ENCODE measurements at regions not wholly inside any gene's neighbourhood (a gene's known extent, or its start where the extent isn't known, plus 50 kb on each side); places are given as distances from the start of the nearest gene placed in this dataset.

DNA sequence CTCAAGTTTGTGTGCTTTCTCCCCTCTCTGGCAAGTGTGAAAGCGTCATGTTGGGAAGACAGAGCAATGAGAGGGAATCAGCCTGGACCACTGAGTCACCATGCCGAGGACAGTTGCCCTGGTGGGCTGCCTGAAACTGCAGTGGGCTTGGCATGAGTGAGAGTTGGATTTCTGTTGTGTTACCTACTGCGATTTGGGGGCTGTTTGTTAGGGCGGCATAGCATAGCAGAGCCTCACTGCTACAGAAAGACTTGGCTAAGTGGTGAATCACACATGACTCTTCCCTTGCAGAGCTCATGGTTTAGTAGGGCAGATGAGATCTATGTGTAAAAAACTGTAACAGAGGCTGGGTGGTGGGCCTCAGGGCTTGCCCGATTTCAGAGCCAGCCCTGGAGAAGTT lies 324.6 kb downstream of the C16orf95 start:
- no peak for DNase-seq (ENCODE audit: low spot score)
- Histone ChIP-seq H3K4me1 (ENCODE audit: control insufficient read depth in 4 of 4, insufficient read depth in 4 of 4, low read length in 3 of 4) (no peaks in the 10 kb centered on the region), H3K9me3 (ENCODE audit: control insufficient read depth in 4 of 4, low read length in 3 of 4) (no peaks in the 10 kb centered on the region), H3K36me3 (ENCODE audit: control insufficient read depth in 4 of 4, insufficient read depth in 3 of 4, low read depth in 1 of 4, low read length in 3 of 4) (no peaks in the 10 kb centered on the region), H3K27me3 (ENCODE audit: control insufficient read depth in 4 of 4, insufficient read depth in 4 of 4, low read length in 3 of 4) (peaks cover 0 to 14% (median 0%) of the 10 kb centered on the region in 4 donors), H3K27ac (ENCODE audit: low read depth in 1 of 2, low read length in 2 of 2) (no peak overlapping the region), H3K4me3 (ENCODE audit: low read depth in 1 of 3, low read length in 3 of 3) (no peak overlapping the region), H3K9ac (ENCODE audit: low read depth in 1 of 2, low read length in 2 of 2) (no peak overlapping the region)
- WGBS = 81% methylated on average over 5 of the region's 5 CpGs
- TF ChIP-seq NR2F2 (IDR thresholded peaks at IDR 0.05) = no peak
- TF ChIP-seq FOXA2 (IDR thresholded peaks at IDR 0.05) = no peak

DNA sequence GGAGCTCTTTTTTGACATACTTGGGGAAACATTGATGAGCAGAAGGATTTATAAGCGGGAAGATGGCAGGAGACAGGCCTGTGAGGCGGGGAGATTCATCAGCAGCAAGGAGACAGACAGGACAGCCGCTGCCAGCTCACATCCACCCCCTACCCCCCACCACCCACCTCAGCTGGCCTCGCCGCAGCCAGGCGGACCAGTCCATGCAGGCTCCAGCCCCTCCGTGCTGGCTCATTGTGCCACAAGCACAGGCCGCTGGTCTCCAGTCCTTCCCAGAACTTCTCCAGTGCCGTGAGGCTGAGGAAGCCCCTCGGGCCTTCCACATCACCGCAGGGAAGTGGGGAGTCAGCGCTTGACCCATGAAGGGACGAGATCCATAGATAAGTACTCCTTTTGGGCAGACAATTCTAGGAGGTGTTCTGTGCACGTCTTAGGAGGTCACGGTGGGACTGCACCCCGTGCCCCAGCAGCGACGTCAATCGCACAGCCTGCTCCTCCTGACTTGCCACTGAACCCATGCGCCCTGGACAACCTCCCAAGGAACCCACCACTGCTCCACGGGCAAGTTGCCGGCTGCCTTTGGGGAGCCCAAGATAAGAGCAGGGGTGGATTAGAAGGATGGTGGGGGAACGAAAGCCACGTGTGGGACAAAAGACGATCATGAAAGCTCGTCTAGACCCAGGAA lies 323.6 kb downstream of the C16orf95 start:
- H3K4me3 ChIP-seq (ENCODE audit: low read depth in 1 of 3, low read length in 3 of 3) = no peak overlapping the region
- WGBS = 87% methylated on average over 26 of the region's 26 CpGs
- no peaks in the 10 kb centered on the region for H3K9me3 ChIP-seq (ENCODE audit: control insufficient read depth in 4 of 4, low read length in 3 of 4)
- peaks cover 0 to 14% (median 0%) of the 10 kb centered on the region in 4 donors for H3K27me3 ChIP-seq (ENCODE audit: control insufficient read depth in 4 of 4, insufficient read depth in 4 of 4, low read length in 3 of 4)
- H3K27ac ChIP-seq (ENCODE audit: low read depth in 1 of 2, low read length in 2 of 2) = no peak overlapping the region
- H3K9ac ChIP-seq (ENCODE audit: low read depth in 1 of 2, low read length in 2 of 2) = no peak overlapping the region
- TF ChIP-seq JUND (IDR thresholded peaks at IDR 0.05) = no peak
- TF ChIP-seq HNF4G (IDR thresholded peaks at IDR 0.05) = no peak
- TF ChIP-seq, protein P1, sequence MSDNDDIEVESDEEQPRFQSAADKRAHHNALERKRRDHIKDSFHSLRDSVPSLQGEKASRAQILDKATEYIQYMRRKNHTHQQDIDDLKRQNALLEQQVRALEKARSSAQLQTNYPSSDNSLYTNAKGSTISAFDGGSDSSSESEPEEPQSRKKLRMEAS (IDR thresholded peaks at IDR 0.05) = no peak
- TF ChIP-seq SP1 (IDR thresholded peaks at IDR 0.05) = no peak
- no peak for TF ChIP-seq RAD21 (IDR thresholded peaks at IDR 0.05)
- TF ChIP-seq FOXA2 (IDR thresholded peaks at IDR 0.05) = no peak
- H3K36me3 ChIP-seq (ENCODE audit: control insufficient read depth in 4 of 4, insufficient read depth in 3 of 4, low read depth in 1 of 4, low read length in 3 of 4) = no peaks in the 10 kb centered on the region
- no peak for DNase-seq (ENCODE audit: low spot score)
- no peaks in the 10 kb centered on the region for H3K4me1 ChIP-seq (ENCODE audit: control insufficient read depth in 4 of 4, insufficient read depth in 4 of 4, low read length in 3 of 4)

DNA sequence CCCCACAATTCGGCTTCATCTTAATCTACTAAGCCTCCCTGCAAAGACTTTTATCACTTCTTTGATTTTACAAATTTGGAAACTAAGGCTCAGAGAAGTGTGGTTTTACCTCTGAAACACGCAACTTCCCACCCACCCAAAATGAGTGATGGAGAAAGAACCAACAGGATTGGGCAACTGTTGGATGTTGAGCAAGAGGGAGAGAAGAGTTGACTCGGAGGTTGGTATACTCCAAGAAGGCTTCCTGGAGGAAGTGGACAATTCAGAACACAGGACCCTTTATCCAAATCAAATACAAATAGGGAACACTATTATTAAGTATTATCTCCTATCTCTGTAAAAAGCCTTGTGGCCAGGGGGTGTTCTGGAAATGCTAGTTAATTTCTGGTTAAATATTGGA lies 323.0 kb downstream of the C16orf95 start:
- H3K27ac ChIP-seq (ENCODE audit: low read depth in 1 of 2, low read length in 2 of 2) = no peak overlapping the region
- H3K4me3 ChIP-seq (ENCODE audit: low read depth in 1 of 3, low read length in 3 of 3) = no peak overlapping the region
- no peaks in the 10 kb centered on the region for H3K4me1 ChIP-seq (ENCODE audit: control insufficient read depth in 4 of 4, insufficient read depth in 4 of 4, low read length in 3 of 4)
- 68% methylated on average over 3 of the region's 3 CpGs for WGBS
- peaks cover 0 to 14% (median 0%) of the 10 kb centered on the region in 4 donors for H3K27me3 ChIP-seq (ENCODE audit: control insufficient read depth in 4 of 4, insufficient read depth in 4 of 4, low read length in 3 of 4)
- no peak for DNase-seq (ENCODE audit: low spot score)
- no peaks in the 10 kb centered on the region for H3K36me3 ChIP-seq (ENCODE audit: control insufficient read depth in 4 of 4, insufficient read depth in 3 of 4, low read depth in 1 of 4, low read length in 3 of 4)
- no peaks in the 10 kb centered on the region for H3K9me3 ChIP-seq (ENCODE audit: control insufficient read depth in 4 of 4, low read length in 3 of 4)
- TF ChIP-seq TAF1 (conservative IDR thresholded peaks at IDR 0.05) (no peak), FOXA2 (IDR thresholded peaks at IDR 0.05) (no peak), HNF4A (conservative IDR thresholded peaks at IDR 0.05) (no peak), YY1 (IDR thresholded peaks at IDR 0.05) (no peak), JUND (IDR thresholded peaks at IDR 0.05) (no peak), FOXA1 (IDR thresholded peaks at IDR 0.05) (no peak), HNF4G (IDR thresholded peaks at IDR 0.05) (no peak), GABPA (IDR thresholded peaks at IDR 0.05 in 1 of 2, conservative IDR thresholded peaks at IDR 0.05 in 1 of 2) (no peak)
- TF ChIP-seq, protein P2, sequence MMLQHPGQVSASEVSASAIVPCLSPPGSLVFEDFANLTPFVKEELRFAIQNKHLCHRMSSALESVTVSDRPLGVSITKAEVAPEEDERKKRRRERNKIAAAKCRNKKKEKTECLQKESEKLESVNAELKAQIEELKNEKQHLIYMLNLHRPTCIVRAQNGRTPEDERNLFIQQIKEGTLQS (IDR thresholded peaks at IDR 0.05) = no peak
- no peak overlapping the region for H3K9ac ChIP-seq (ENCODE audit: low read depth in 1 of 2, low read length in 2 of 2)

DNA sequence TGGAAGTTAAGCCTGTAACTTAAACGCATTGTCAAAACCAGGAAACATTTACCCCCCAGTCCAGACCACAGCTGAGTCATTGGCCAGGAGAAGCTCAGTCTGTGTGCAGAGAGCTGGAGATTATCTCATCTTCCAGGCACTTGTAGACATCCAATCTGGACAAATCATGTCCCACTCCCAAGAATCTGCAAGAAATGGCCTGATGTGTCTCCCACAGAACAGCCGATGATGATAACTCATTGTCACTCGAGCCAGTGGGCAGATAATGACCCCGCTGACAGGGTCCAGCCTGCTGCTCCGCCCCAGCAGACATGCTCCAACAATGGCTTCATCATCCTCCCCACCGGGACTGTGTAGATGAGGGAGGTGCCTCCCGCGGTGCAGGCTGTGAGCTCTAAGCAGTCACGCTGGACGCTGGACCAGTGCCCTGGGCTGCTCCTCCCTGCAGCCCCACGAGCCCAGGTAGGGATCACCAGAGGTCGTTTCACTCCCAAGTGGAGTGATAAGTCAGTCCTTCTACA lies 322.5 kb downstream of the C16orf95 start:
- Histone ChIP-seq H3K27ac (ENCODE audit: low read depth in 1 of 2, low read length in 2 of 2) (no peak overlapping the region), H3K9ac (ENCODE audit: low read depth in 1 of 2, low read length in 2 of 2) (no peak overlapping the region), H3K4me3 (ENCODE audit: low read depth in 1 of 3, low read length in 3 of 3) (no peak overlapping the region), H3K9me3 (ENCODE audit: control insufficient read depth in 4 of 4, low read length in 3 of 4) (no peaks in the 10 kb centered on the region), H3K36me3 (ENCODE audit: control insufficient read depth in 4 of 4, insufficient read depth in 3 of 4, low read depth in 1 of 4, low read length in 3 of 4) (no peaks in the 10 kb centered on the region), H3K27me3 (ENCODE audit: control insufficient read depth in 4 of 4, insufficient read depth in 4 of 4, low read length in 3 of 4) (peaks cover 0 to 14% (median 0%) of the 10 kb centered on the region in 4 donors), H3K4me1 (ENCODE audit: control insufficient read depth in 4 of 4, insufficient read depth in 4 of 4, low read length in 3 of 4) (no peaks in the 10 kb centered on the region)
- TF ChIP-seq YY1 (IDR thresholded peaks at IDR 0.05) (no peak), SP1 (IDR thresholded peaks at IDR 0.05) (no peak), TAF1 (conservative IDR thresholded peaks at IDR 0.05) (no peak)
- TF ChIP-seq, protein P3, sequence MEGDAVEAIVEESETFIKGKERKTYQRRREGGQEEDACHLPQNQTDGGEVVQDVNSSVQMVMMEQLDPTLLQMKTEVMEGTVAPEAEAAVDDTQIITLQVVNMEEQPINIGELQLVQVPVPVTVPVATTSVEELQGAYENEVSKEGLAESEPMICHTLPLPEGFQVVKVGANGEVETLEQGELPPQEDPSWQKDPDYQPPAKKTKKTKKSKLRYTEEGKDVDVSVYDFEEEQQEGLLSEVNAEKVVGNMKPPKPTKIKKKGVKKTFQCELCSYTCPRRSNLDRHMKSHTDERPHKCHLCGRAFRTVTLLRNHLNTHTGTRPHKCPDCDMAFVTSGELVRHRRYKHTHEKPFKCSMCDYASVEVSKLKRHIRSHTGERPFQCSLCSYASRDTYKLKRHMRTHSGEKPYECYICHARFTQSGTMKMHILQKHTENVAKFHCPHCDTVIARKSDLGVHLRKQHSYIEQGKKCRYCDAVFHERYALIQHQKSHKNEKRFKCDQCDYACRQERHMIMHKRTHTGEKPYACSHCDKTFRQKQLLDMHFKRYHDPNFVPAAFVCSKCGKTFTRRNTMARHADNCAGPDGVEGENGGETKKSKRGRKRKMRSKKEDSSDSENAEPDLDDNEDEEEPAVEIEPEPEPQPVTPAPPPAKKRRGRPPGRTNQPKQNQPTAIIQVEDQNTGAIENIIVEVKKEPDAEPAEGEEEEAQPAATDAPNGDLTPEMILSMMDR (IDR thresholded peaks at IDR 0.05; ENCODE audit: low read depth, low read length, missing input control) = no peak
- TF ChIP-seq, protein P4, sequence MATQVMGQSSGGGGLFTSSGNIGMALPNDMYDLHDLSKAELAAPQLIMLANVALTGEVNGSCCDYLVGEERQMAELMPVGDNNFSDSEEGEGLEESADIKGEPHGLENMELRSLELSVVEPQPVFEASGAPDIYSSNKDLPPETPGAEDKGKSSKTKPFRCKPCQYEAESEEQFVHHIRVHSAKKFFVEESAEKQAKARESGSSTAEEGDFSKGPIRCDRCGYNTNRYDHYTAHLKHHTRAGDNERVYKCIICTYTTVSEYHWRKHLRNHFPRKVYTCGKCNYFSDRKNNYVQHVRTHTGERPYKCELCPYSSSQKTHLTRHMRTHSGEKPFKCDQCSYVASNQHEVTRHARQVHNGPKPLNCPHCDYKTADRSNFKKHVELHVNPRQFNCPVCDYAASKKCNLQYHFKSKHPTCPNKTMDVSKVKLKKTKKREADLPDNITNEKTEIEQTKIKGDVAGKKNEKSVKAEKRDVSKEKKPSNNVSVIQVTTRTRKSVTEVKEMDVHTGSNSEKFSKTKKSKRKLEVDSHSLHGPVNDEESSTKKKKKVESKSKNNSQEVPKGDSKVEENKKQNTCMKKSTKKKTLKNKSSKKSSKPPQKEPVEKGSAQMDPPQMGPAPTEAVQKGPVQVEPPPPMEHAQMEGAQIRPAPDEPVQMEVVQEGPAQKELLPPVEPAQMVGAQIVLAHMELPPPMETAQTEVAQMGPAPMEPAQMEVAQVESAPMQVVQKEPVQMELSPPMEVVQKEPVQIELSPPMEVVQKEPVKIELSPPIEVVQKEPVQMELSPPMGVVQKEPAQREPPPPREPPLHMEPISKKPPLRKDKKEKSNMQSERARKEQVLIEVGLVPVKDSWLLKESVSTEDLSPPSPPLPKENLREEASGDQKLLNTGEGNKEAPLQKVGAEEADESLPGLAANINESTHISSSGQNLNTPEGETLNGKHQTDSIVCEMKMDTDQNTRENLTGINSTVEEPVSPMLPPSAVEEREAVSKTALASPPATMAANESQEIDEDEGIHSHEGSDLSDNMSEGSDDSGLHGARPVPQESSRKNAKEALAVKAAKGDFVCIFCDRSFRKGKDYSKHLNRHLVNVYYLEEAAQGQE (IDR thresholded peaks at IDR 0.05) = no peak
- TF ChIP-seq, protein P2 (IDR thresholded peaks at IDR 0.05) = no peak
- no peak for DNase-seq (ENCODE audit: low spot score)
- 17% methylated on average over 12 of the region's 12 CpGs for WGBS

Data from liver (tissue), 8 donors.